ENCODE measurements at regions not wholly inside any gene's neighbourhood (a gene's known extent, or its start where the extent isn't known, plus 50 kb on each side); places are given as distances from the start of the nearest gene placed in this dataset.

DNA sequence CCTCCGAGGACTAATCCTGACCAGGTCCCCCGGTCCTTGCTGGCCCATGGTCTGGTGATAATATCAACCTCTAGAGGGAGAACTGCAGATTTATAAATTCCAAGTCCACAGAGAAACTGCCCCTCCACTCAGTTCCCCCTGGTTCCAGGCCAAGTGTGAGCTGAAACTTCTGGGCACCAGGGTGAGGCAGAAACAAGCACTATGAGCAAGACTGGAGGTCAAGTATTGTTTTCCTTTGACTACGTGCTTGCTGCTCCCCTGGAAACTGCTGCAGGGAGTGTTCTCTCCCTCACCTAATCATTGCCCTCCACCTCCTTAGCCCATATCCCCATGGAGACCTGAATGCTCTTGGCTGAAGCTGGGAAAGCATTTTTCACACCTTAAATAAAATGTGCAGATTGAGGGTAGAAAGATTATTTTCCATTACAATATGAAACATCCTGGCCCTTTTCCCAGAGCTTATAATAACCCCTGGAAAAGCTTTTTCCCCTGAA, 135.2 kb downstream of the RDH14 start:
- TF ChIP-seq CTCF (IDR thresholded peaks at IDR 0.05) (no peak), POLR2A (IDR thresholded peaks at IDR 0.05) (no peak)
